Hypothalamus (tissue), 51 donors: ENCODE measurements at regions not wholly inside any gene's neighbourhood (a gene's known extent, or its start where the extent isn't known, plus 50 kb on each side); places are given as distances from the start of the nearest gene placed in this dataset.
"Not testable (repeated sequence)": the region's sequence is repeated elsewhere in the genome, so short reads cannot be mapped to it uniquely, and the experiment has no call there.

Experiments used
- DNase-seq, 51 donors: peaks; one replicate each; lab custom pipeline; 2025; lab: John Stamatoyannopoulos, UW

DNA sequence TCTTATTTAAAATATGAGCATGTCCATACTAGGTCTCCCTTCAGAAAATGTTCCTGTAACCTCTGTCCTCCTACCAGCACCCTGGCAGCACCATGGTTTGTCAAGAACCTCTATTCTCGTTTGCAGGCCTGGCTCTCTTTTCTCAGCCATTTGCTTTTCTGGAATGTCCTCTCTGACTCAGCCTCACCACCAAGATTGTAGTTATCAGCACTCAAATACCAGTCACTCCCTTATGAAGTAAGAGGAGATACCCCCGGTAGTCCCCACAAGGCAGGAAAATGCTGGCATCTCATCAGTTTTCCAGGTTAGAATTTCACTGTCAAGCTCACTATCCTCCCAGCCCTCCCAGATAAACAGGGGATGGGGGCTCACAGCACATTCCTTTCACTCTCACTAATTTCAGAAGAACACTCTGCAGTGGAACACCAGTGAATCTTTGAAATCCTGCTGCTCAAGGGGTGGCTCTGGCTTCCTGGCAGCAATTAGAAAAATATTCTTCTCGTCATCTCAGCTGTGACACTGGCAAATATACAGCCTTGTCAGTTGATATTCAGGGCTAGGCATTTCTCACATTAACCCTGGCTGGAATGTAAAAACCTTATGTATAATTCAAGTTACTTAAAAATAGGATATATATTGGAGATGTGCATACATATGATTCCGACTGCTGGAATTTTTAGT, 129.2 kb downstream of the TBX18 start:
- no peak for DNase-seq

DNA sequence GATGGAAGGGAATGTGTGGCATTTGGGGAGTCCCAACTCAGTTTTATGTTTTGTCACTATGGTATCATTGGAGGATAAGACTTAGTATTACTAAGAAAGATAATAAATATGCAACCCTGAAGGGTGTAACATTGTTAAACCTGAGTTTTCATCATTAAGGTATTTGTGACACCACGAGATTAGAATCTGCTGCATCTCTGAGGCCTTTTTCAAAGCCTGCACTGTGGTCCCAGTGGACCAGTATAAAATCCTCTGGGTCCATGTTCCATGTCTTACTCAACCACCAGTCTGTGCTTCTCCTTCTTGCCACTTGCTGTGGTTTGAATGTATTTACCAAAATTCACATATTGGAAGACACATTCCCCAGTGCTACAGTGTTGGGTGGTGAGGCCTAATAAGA, 130.6 kb downstream of the TBX18 start:
- no peak for DNase-seq

DNA sequence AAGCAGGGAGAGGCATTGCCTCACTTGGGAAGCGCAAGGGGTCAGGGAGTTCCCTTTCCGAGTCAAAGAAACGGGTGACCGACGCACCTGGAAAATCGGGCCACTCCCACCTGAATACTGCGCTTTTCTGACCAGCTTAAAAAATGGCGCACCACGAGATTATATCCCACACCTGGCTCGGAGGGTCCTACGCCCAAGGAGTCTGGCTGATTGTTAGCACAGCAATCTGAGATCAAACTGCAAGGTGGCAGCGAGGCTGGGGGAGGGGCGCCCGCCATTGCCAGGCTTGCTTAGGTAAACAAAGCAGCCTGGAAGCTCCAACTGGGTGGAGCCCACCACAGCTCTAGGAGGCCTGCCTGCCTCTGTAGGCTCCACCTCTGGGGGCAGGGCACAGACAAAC, 137.9 kb downstream of the TBX18 start:
- DNase-seq = not testable (repeated sequence)

DNA sequence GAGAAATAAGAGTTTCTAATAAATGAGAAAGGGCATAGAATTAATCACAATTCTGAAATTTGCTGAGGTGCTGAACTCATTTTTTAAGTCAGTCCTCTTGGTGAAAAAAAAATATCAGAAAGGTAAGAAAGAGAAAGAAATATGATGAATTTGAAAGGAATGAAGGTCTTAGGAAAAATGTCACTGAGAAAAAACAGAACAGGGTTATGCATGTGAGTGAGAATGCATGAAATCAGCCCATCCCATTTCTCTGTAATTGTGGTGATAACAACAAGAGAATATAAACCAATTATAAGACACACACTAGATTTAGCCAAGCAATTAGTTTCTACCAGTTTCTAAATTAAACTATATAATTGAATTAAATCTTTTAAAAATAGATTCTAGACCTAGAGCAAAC, 138.9 kb downstream of the TBX18 start:
- DNase-seq = no peak

DNA sequence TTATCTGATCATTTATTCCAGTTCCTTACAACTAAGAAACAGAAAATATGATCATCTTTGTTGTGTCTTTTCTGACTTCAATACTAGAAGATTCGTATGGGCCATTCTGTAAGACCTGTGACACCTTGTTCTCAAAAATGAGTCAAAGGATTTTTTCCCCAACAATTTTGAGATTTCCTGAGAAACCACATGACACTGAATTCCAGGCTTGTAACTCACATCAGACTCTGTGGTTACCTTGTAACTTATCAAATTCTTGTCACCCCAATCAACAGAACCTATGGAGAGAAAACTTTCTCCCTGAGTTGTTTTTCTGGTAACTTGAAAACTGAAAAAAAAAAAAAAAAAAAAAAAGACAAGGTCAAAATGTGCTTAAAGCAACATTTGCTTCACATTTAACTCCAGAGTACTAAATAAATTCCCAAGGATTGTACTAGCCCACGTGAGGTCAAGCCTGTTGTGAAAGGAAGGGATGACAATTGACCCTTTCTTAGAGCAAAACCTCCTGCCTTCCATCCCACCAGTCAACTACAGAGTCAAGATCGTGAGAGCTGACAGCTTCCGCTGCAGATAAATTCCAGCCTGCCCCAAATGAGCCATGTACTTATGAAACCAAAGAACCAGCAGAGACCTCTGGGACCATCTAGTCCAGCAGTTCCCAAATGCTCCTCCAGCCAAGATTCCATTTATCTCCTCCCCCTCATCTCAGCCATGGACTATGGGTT, 140.3 kb downstream of the TBX18 start:
- no peak for DNase-seq

DNA sequence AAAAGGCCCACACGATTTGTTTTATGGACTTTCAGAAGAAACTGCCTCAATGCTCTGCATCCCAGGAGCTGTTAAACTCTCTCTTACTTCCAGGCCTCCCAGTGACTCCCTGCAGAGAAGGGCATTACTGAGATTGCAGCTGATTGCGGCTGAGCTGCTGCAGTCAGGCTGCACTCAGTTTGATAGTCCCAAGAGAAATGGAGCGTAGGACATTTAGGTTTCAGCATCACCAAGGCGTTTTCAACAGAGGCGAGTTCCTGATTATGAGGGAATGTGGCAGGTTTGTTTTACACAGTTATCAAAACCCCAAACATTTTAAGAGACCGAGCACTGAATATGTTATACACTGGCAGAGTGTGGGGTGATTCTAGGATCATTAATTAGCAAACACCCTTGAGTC, 145.6 kb downstream of the TBX18 start:
- DNase-seq = no peak

DNA sequence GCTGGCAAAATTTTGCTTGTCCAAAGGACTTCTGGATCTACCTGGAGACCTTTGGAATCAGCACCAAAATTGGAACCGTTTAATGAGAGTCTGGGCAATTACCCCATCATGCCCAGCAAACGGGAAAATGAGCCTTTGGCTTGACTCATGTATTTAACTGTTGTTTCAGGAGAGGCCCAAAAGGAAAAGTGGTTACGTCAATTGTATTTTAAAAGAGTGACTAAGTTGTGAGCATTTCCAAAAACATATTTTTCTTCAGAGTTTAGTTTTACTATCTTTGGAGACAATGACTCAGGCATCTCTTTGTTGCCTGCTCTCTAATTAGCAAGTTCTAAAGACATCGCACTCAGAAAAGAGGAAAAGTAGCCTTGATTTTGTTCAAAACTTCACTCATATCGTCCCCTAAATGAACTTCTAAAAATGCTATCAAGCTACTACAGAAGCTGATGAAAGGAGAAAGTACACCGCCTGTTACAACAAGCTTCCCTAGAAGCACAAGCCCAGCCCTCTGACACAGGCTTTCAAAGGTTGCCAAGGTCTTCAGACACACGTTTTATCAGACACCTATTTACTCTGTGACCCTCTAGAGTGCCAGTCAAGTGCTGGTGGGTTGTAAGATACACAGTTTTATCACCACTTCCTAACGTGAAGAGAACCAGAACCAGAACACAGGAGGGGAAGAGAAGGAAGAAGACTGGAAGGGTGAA, 146.2 kb downstream of the TBX18 start:
- no peak for DNase-seq

DNA sequence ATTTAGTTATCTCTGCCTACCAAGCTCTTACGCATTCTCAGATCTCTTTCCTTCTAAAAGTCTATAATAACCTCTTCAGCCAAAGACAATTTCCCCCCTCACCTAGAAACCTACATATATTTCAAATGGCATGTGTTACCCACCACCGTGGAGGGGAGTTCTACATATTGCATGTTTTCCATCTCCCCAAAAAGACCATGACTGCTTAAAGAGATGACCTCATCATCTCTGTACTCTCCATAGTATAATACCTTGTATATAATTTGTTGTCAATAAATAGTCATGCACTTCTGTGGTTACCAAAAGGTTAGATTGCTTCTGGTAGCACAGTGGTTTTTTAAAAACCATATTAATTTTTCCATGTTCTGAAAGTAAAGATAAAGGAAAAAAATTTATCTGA, 148.4 kb downstream of the TBX18 start:
- DNase-seq = no peak

DNA sequence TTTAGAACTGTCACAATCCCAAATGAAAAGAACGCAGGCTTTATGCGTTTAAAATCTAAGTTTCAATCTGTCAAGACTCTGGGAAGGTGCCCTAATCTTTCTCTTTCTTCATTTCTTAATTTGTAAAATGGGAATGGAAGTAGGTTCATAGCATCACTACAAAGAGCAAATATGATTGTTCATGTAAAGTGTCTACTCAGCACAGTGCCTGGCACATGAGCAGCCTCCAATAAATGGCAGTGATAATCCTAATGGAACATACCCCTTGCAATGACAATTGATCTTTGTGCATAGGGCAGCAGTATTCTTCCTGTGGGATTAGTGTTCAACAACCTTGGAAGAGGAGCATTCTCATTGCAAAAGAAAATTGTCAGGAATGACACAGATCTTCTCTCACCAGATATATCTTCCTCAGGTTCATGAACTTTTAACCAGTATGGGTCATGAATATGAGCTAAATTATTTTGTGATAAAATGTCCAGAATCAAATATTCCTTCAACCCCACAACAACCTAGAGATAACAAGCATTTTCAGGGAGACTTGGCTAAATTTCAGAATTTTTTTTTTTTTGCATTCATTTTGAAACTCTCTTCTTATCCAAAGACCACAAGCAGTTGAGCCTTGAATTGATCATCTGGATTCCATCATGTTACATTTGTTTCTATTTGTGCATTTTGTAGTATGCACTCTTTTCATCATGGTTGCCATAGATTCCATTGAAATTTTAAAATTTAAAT, 149.1 kb downstream of the TBX18 start:
- DNase-seq = no peak

DNA sequence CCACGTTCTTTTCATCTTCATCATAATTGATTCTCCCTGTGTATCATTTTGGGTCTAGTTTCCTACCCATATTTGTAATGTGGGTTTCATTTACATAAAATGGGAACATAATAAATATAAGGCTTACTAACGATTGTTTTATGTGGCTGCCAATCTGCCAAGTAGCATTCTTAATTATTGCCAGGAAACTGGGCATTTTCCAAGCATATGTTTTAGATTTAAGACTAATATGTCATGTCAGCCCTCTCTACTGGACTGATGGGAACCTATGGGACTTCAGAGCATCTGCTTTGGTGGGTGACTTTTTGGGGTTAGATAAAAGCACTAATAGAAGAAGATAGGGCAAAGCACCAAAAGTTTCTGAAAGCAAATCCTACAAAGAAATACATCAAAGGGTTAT, 157.5 kb downstream of the TBX18 start:
- no peak for DNase-seq

DNA sequence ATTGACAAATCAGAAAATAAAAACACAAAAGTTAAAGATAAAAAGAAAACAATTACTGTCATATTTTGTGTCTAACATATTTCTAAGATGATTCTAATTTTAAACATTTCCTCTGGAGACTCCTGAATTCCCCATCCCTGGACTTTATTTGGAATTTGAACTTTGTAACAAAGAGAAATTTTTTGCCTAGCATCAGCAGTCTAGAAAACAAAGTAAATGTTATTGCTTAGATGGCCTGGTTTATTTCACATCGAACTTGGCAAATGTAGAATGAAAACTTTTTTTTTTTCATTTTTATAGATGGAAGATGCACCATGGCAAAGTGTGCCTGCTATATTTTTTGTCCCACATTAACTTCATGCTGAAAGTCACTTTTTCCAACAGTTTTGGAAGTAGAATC, 159.1 kb downstream of the TBX18 start:
- no peak for DNase-seq

DNA sequence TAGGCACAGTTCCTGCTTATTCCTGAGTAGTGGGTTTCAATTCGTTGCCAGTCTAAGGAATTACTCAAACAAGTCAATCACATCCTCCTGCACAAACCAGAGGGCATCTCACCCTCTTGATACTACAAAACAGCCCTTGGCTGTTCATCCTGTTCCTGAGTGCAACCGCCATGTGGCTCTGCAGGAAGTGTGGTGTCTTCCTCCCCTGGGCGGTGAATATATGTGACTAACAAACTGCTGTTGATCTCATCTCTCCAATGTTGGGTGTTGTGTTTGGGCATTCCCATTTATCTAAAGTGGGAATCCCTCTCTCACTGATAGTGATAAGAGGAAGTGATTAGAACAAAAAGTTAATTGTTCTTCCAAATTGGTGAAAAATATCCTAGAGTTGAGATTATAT, 163.0 kb downstream of the TBX18 start:
- no peak for DNase-seq

DNA sequence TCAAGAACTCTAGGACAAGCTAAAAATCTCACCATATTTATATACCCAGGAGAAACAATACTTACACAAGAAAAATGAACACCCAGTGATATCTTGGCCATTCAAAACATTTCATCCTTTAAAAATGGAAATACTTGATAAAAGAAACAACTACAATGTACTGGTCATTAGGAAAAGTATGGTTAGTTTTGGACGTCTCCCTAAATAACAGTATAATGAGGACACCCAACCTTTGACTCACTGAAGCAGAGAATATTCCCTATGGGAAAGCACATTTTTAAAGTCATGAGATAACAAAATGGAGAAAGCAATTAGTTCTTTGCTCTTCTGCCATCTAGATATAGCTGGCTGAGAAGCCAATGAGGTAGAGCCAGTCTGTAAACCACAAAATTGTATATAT, 164.4 kb downstream of the TBX18 start:
- no peak for DNase-seq

DNA sequence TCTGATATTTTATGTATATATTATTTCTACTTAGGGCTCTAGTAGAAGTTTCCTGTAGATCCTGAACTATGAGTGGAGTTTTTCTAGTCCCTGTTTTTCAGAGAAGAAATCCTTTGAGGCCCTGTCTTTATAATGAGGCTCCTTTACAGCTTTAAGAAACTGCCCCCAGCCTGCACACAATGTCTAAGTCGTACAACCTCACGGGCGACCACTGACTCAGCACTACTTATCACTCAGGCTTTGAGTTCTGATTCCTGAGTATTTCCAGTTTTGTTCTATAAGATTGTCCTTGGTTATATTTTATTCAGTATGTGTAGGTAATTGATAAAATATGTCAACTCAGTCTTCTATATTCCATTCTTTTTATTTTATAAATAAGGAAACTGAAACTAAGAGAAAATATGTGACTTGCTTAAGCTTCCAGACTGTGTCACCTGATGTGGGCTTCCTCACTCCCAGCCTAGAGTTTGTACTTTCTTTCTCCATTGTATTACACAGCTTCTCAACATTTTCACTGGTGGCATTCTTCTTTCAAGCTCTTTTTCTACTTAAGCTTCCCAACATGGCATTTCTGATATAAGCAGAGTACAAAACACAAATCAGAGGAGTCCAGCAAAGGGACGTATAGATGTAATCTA, 167.0 kb downstream of the TBX18 start:
- DNase-seq = no peak

DNA sequence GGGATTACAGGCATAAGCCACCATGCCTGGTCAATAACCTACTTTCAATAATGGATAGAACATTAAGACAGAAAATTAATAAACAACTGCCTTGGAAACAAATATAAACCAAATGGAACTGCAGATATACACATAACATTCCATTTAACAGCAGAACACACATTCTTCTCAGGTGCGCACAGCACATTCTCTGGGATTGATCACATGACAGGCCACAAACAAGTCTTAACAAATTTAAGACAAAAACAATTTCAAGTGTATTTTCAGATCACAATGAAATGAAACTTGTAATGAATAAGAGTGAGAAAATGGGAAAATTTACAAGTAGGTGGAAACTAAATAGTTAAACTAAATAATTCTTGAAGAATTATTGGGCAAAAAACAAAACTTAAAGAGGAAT, 167.9 kb downstream of the TBX18 start:
- DNase-seq = no peak

DNA sequence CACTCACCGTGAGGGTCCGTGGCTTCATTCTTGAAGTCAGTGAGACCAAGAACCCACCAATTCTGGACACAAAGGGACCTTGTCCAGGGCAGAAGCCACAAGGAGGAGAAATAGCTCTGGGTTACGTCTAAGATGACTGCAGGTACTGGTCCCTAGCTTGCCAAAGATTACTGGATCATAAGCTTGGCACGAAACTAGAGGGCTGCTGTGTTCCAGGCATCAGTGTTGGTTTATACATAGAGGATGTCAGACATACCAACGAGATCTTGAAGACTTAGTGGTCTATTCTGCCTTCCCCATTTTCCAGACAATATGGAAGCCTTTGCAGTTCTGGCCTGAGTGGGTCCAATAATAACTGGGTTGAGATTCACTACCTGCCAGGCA, 175.7 kb downstream of the TBX18 start:
- no peak for DNase-seq

DNA sequence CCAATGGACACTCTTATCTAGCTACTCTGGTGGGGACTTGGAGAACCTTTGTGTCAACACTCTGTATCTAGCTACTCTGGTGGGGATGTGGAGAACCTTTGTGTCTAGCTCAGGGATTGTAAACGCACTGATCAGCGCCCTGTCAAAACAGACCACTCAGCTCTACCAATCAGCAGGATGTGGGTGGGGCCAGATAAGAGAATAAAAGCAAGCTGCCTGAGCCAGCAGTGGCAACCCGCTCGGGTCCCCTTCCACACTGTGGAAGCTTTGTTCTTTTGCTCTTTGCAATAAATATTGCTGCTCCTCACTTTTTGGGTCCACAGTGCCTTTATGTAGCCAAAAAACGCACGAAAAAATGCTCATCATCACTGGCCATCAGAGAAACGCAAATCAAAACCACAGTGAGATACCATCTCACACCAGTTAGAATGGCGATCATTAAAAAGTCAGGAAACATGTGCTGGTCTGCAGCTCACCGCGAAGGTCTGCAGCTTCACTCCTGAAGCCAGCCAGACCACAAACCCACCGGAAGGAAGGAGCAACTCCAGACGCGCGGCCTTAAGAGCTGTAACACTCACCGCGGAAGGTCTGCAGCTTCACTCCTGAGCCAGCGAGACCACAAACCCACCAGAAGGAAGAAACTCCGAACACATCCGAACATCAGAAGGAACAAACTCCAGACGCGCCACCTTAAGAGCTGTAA, 176.3 kb downstream of the TBX18 start:
- DNase-seq = not testable (repeated sequence)

DNA sequence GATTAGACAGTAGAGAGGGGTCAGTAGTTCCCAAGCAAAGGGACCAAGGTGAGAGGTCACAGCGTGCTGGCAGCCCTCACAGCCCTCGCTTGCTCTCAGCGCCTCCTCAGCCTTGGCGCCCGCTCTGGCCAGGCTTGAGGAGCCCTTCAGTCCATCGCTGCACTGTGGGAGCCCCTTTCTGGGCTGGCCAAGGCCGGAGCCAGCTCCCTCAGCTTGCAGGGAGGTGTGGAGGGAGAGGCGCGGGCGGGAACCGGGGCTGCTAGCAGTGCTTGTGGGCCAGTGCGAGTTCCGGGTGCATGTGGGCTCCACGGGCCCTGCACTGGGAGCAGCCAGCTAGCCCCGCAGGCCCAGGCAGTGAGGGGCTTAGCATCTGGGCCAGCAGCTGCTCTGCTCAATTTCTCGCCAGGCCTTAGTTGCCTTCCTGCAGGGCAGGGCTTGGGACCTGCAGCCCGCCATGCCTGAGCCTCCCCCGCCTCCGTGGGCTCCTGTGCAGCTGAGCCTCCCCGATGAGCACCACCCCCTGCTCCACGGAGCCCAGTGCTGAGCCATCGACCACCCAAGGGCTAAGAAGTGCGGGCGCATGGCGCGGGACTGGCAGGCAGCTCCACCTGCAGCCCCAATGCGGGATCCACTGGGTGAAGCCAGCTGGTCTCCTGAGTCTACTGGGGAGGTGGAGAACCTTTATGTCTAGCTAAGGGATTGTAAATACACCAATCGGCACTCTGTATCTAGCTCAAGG, 177.0 kb downstream of the TBX18 start:
- DNase-seq = not testable (repeated sequence)

DNA sequence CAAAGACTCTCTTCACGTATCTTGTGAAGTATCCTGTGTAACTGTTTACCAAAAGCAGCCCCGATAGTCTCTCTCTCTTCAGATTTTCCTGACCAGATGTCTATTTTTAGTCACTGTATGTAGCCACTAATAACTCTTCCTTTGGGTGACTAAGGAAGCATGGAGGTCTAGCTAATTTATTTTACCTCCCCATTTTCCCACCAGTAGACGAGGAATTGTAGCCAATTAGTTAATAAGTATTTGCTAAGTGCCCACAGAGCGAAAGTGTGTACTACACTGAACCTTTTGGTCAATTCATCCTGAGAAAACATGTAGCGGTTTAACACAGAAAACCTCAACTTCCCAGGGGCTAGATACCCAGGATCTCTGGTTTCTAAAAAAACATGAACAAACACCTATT, 180.6 kb downstream of the TBX18 start:
- no peak for DNase-seq

DNA sequence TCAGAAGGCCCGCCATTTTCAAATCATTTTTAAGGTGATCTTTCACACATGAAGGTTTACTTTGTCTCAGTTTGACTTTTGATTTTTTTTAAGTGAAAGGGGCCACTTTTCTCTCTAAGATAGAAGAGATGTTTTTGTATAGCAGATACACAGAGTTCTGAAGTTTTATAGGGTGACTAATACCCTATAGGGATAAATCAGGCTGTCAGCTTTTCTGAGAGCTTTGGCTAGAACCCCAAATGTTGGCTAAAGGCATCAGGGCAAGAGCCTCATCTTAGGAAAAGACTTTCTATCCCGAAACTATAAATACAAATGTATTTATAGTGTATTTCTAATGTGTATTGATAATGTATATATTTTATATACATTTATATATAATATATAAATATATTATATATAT, 181.4 kb downstream of the TBX18 start:
- DNase-seq = no peak
